PC-9 (cell line): ENCODE measurements at regions not wholly inside any gene's neighbourhood (a gene's known extent, or its start where the extent isn't known, plus 50 kb on each side); places are given as distances from the start of the nearest gene placed in this dataset.
"Not testable (repeated sequence)": the region's sequence is repeated elsewhere in the genome, so short reads cannot be mapped to it uniquely, and the experiment has no call there.

Experiments
- BruUV-seq: library from RNA; stranded (reverse); fragments of 400-500 nt; replicated peaks from 2 replicates; lab custom pipeline; 2021; lab: Mats Ljungman, UMichigan
- CTCF ChIA-PET: fragments of 300-600 bp; sonication (Branson Sonifier 250); formaldehyde crosslinking; loops from one replicate; lab custom pipeline; 2022; ENCODE audit warnings: antibody characterized with exemption; lab: Charles Lee
- POLR2A ChIA-PET: fragments of 300-600 bp; sonication (Branson Sonifier 250); formaldehyde crosslinking; loops from one replicate; lab custom pipeline; 2022; ENCODE audit warnings: antibody characterized with exemption; ENCODE audit not compliant: unreplicated experiment; lab: Charles Lee
- DNase-seq, 2 experiments: peaks; one replicate each; pipeline versions ENCODE4 v3.0.0 to v3.0.0-alpha.2; 2015 to 2022; ENCODE audit warnings: mixed read lengths in 1 of 2
- H2AFZ ChIP-seq: fragments of 200-600 bp; sonication (generic); 2 replicates; pipeline ENCODE4 v1.8.1; 2017; ENCODE audit warnings: antibody characterized with exemption
- H3F3A ChIP-seq: fragments of 200-600 bp; sonication (generic); 2 replicates; pipeline ENCODE4 v1.8.1; 2017; ENCODE audit warnings: antibody characterized with exemption, mild to moderate bottlenecking, low read depth; ENCODE audit not compliant: insufficient read depth
- H3K27ac ChIP-seq: fragments of 200-600 bp; sonication (generic); 2 replicates; pipeline ENCODE4 v1.6.1; 2016; ENCODE audit warnings: mixed run types
- H3K27me3 ChIP-seq: fragments of 200-600 bp; sonication (generic); 2 replicates; pipeline ENCODE4 v1.6.1; 2016; ENCODE audit warnings: low read depth, mixed run types; ENCODE audit not compliant: insufficient read depth
- H3K36me3 ChIP-seq: fragments of 200-600 bp; sonication (generic); 2 replicates; pipeline ENCODE4 v1.6.1; 2016; ENCODE audit warnings: low read depth, mixed run types
- H3K4me1 ChIP-seq: fragments of 200-600 bp; sonication (generic); replicated peaks from 2 replicates; pipeline ENCODE4 v1.6.1; 2016; ENCODE audit warnings: mixed run types; ENCODE audit not compliant: insufficient read depth
- H3K4me2 ChIP-seq: fragments of 200-600 bp; sonication (generic); 2 replicates; pipeline ENCODE4 v1.6.1; 2017; ENCODE audit warnings: mixed run types
- H3K4me3 ChIP-seq: fragments of 200-600 bp; sonication (generic); 2 replicates; pipeline ENCODE4 v1.6.1; 2016; ENCODE audit warnings: mixed run types
- H3K79me2 ChIP-seq: fragments of 200-600 bp; sonication (generic); 2 replicates; pipeline ENCODE4 v1.6.1; 2017; ENCODE audit warnings: low read depth, mixed run types
- H3K9me2 ChIP-seq: fragments of 200-600 bp; sonication (generic); 2 replicates; pipeline ENCODE4 v1.8.1; 2017; ENCODE audit warnings: mild to moderate bottlenecking; ENCODE audit not compliant: insufficient read depth
- H3K9me3 ChIP-seq: fragments of 200-600 bp; sonication (generic); 2 replicates; pipeline ENCODE4 v1.8.1; 2016; ENCODE audit warnings: low read depth; ENCODE audit not compliant: insufficient read depth
- H4K20me1 ChIP-seq: fragments of 200-600 bp; sonication (generic); 2 replicates; pipeline ENCODE4 v1.8.1; 2017; ENCODE audit not compliant: insufficient read depth
- CTCF ChIP-seq: fragments of 200-600 bp; sonication (generic); conservative IDR thresholded peaks from 2 replicates; pipeline ENCODE4 v1.6.1; 2017; ENCODE audit warnings: mixed run types, antibody characterized with exemption, mild to moderate bottlenecking, moderate library complexity
- EZH2 ChIP-seq: fragments of 200-600 bp; sonication (generic); IDR thresholded peaks from 2 replicates; pipeline ENCODE4 v1.8.0; 2017; ENCODE audit warnings: antibody characterized with exemption, low read depth
- intact Hi-C: fragments of 100-400 bp; cut with micrococcal nuclease; formaldehyde crosslinking; loops from one replicate; pipeline ENCODE4 v1.10.0; 2022; ENCODE audit not compliant: unreplicated experiment

- H3K79me2 ChIP-seq, H3F3A ChIP-seq, BruUV-seq, H2AFZ ChIP-seq, CTCF ChIA-PET, H3K36me3 ChIP-seq, H3K4me3 ChIP-seq, H3K4me2 ChIP-seq, H4K20me1 ChIP-seq, H3K9me2 ChIP-seq, DNase-seq, POLR2A ChIA-PET, H3K27ac ChIP-seq, H3K4me1 ChIP-seq, intact Hi-C loops, H3K27me3 ChIP-seq, H3K9me3 ChIP-seq: not testable (repeated sequence)
Observed at GRCh38 chr12:105606613-105607012, 276.1 kb downstream of the C12orf75 start.

GRCh38 chr12:105609001-105609400 lies 278.5 kb downstream of the C12orf75 start:
- H3K79me2 ChIP-seq, DNase-seq, H3K36me3 ChIP-seq, BruUV-seq, H3K27ac ChIP-seq, CTCF ChIA-PET, H3K9me2 ChIP-seq, H3K4me1 ChIP-seq, H2AFZ ChIP-seq, H3K27me3 ChIP-seq, H3F3A ChIP-seq, POLR2A ChIA-PET, H3K9me3 ChIP-seq, H4K20me1 ChIP-seq, intact Hi-C loops, H3K4me2 ChIP-seq, H3K4me3 ChIP-seq: not testable (repeated sequence)

- H3K4me3 ChIP-seq, result no peak overlapping the region
- ChIA-PET POLR2A (no interaction called here), CTCF (no interaction called here)
- no peaks in the 10 kb centered on the region for H3K9me2 ChIP-seq
- intact Hi-C loops, result no loop called here
- no peak for DNase-seq
- no peaks in the 10 kb centered on the region for H3K79me2 ChIP-seq
- no peaks in the 10 kb centered on the region for H3F3A ChIP-seq
- H3K36me3 ChIP-seq, result no peaks in the 10 kb centered on the region
- H3K27ac ChIP-seq, result no peak overlapping the region
- no peaks in the 10 kb centered on the region for H4K20me1 ChIP-seq
- no peak overlapping the region for H3K4me2 ChIP-seq
- BruUV-seq, result no TSS peak
- no peak overlapping the region for H2AFZ ChIP-seq
- TF ChIP-seq EZH2, result no peak
- TF ChIP-seq CTCF, result no peak
- H3K9me3 ChIP-seq, result no peaks in the 10 kb centered on the region
- H3K4me1 ChIP-seq, result no peaks in the 10 kb centered on the region
- no peaks in the 10 kb centered on the region for H3K27me3 ChIP-seq
Observed at GRCh38 chr12:105610459-105610858, 280.0 kb downstream of the C12orf75 start.

- BruUV-seq, result no TSS peak
- Histone ChIP-seq H3F3A (no peaks in the 10 kb centered on the region), H3K9me3 (no peaks in the 10 kb centered on the region), H3K27me3 (no peaks in the 10 kb centered on the region), H3K9me2 (no peaks in the 10 kb centered on the region), H3K27ac (no peak overlapping the region), H3K4me2 (no peak overlapping the region), H3K4me1 (no peaks in the 10 kb centered on the region), H3K4me3 (no peak overlapping the region), H2AFZ (no peak overlapping the region), H3K36me3 (no peaks in the 10 kb centered on the region), H4K20me1 (no peaks in the 10 kb centered on the region), H3K79me2 (no peaks in the 10 kb centered on the region)
- POLR2A ChIA-PET, result no interaction called here
- CTCF ChIA-PET, result no interaction called here
- DNase-seq, result no peak
- intact Hi-C loops, result no loop called here
- TF ChIP-seq CTCF (no peak), EZH2 (no peak)
Observed at GRCh38 chr12:105611340-105611739, 280.8 kb downstream of the C12orf75 start.
